HL-60 (cell line): ENCODE measurements at regions not wholly inside any gene's neighbourhood (a gene's known extent, or its start where the extent isn't known, plus 50 kb on each side); places are given as distances from the start of the nearest gene placed in this dataset.

ENCODE experiments used
- CTCF ChIP-seq: IDR thresholded peaks from one replicate; pipeline ENCODE4 v1.5.1; 2011; ENCODE audit warnings: low read length, control low read depth, inconsistent platforms; ENCODE audit not compliant: insufficient read depth
- POLR2AphosphoS5 ChIP-seq: IDR thresholded peaks from 2 replicates; pipeline ENCODE4 v1.6.1; 2012; ENCODE audit warnings: low read depth

GRCh38 chr12:19964549-19964948, 403.8 kb upstream of the PDE3A start:
- TF ChIP-seq CTCF = no peak
- TF ChIP-seq POLR2AphosphoS5 = no peak
